PC-3 (cell line): ENCODE measurements at regions not wholly inside any gene's neighbourhood (a gene's known extent, or its start where the extent isn't known, plus 50 kb on each side); places are given as distances from the start of the nearest gene placed in this dataset.

ENCODE experiments used
- ATAC-seq: fragments of 200-7000 bp; cut with Tn5 transposase; 2 replicates; pipeline ENCODE4 v1.9.1; 2020; ENCODE audit warnings: mild to moderate bottlenecking, moderate library complexity
- BruUV-seq: library from RNA; stranded (reverse); fragments of 400-500 nt; replicated peaks from 2 replicates; lab custom pipeline; 2021; lab: Mats Ljungman, UMichigan
- CTCF ChIA-PET: fragments of 300-600 bp; sonication (Branson Sonifier 250); formaldehyde crosslinking; loops from one replicate; lab custom pipeline; 2022; ENCODE audit warnings: antibody characterized with exemption; lab: Charles Lee
- POLR2A ChIA-PET: fragments of 300-600 bp; sonication (Branson Sonifier 250); formaldehyde crosslinking; loops from one replicate; lab custom pipeline; 2022; ENCODE audit warnings: antibody characterized with exemption; ENCODE audit not compliant: unreplicated experiment; lab: Charles Lee
- DNase-seq: peaks from one replicate; pipeline ENCODE4 v3.0.0-alpha.2; 2015
- H2AFZ ChIP-seq: fragments of 300-600 bp; sonication (generic); 2 replicates; pipeline ENCODE4 v1.6.0; 2016; ENCODE audit warnings: antibody characterized with exemption, low read length
- H3F3A ChIP-seq: fragments of 300-600 bp; sonication (generic); one replicate; pipeline ENCODE4 v1.6.0; 2017; ENCODE audit warnings: antibody characterized with exemption, low read length, control low read depth, mild to moderate bottlenecking; ENCODE audit not compliant: unreplicated experiment
- H3K27ac ChIP-seq: fragments of 300-600 bp; sonication (generic); 2 replicates; pipeline ENCODE4 v1.5.1; 2016; ENCODE audit warnings: mild to moderate bottlenecking, low read length
- H3K27me3 ChIP-seq: fragments of 300-600 bp; sonication (generic); 2 replicates; pipeline ENCODE4 v1.6.1; 2016; ENCODE audit warnings: low read length, mixed read lengths
- H3K36me3 ChIP-seq: fragments of 300-600 bp; sonication (generic); 2 replicates; pipeline ENCODE4 v1.6.1; 2016; ENCODE audit warnings: low read depth, mixed run types, low read length, mixed read lengths
- H3K4me1 ChIP-seq: fragments of 300-600 bp; sonication (generic); 2 replicates; pipeline ENCODE4 v1.5.1; 2016; ENCODE audit warnings: low read length; ENCODE audit not compliant: insufficient read depth
- H3K4me2 ChIP-seq: fragments of 300-600 bp; sonication (generic); 2 replicates; pipeline ENCODE4 v1.6.0; 2016; ENCODE audit warnings: low read length
- H3K4me3 ChIP-seq: fragments of 300-600 bp; sonication (generic); 2 replicates; pipeline ENCODE4 v1.5.1; 2016; ENCODE audit warnings: mild to moderate bottlenecking, low read length, mixed read lengths
- H3K79me2 ChIP-seq: fragments of 300-600 bp; sonication (generic); 2 replicates; pipeline ENCODE4 v1.6.1; 2017; ENCODE audit warnings: low read length, mixed read lengths
- H3K9ac ChIP-seq: fragments of 300-600 bp; sonication (generic); 2 replicates; pipeline ENCODE4 v1.6.0; 2016; ENCODE audit warnings: mild to moderate bottlenecking, low read length
- H3K9me2 ChIP-seq: fragments of 300-600 bp; sonication (generic); replicated peaks from 2 replicates; pipeline ENCODE4 v1.6.1; 2016; ENCODE audit warnings: mixed run types, low read length, mixed read lengths
- H3K9me3 ChIP-seq: fragments of 300-600 bp; sonication (generic); 2 replicates; pipeline ENCODE4 v1.6.1; 2016; ENCODE audit warnings: low read length, mixed read lengths
- H4K20me1 ChIP-seq: fragments of 300-600 bp; sonication (generic); 2 replicates; pipeline ENCODE4 v1.6.1; 2016; ENCODE audit warnings: low read length, mixed read lengths
- EZH2 ChIP-seq: fragments of 300-600 bp; sonication (generic); IDR thresholded peaks from one replicate; pipeline ENCODE4 v1.6.1; 2017; ENCODE audit warnings: antibody characterized with exemption, mild to moderate bottlenecking, low read length; ENCODE audit not compliant: unreplicated experiment
- EZH2phosphoT487 ChIP-seq: fragments of 300-600 bp; sonication (generic); IDR thresholded peaks from 2 replicates; pipeline ENCODE4 v1.6.1; 2018; ENCODE audit warnings: mild to moderate bottlenecking, antibody characterized with exemption, low read length, borderline replicate concordance
- intact Hi-C: fragments of 100-400 bp; cut with micrococcal nuclease; formaldehyde crosslinking; loops from 2 replicates; pipeline ENCODE4 v1.9.0; 2023
- TF ChIP-seq, protein P1 (sequence below): fragments of 300-600 bp; sonication (generic); conservative IDR thresholded peaks from 2 replicates; pipeline ENCODE4 v1.5.1; 2017; ENCODE audit warnings: antibody characterized with exemption, low read depth, mild to moderate bottlenecking, low read length

DNA sequence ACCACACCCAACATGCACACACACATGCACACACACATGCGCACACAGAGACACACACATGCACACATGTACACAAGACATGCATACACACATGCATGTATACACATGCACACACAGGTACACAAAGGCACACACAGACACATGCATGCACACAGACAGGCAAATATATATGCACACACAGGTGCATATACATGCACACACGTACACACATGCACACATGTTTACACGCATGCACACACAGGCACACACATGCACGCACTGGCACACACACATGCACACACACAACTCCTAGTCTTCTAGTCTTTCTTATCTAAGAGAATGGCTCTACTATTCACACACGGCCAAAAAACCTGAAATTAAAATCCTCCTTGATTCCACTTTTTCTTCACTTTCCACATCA, 222.7 kb upstream of the PLD5 start:
- H3K4me2 ChIP-seq = no peak overlapping the region
- intact Hi-C loops = no loop called here
- peaks cover 10% of the 10 kb centered on the region for H3K27me3 ChIP-seq
- no peaks in the 10 kb centered on the region for H3F3A ChIP-seq
- H3K79me2 ChIP-seq = no peaks in the 10 kb centered on the region
- H3K4me1 ChIP-seq = no peaks in the 10 kb centered on the region
- H3K27ac ChIP-seq = no peak overlapping the region
- H3K4me3 ChIP-seq = no peak overlapping the region
- BruUV-seq = no TSS peak
- CTCF ChIA-PET = no interaction called here
- DNase-seq (no peak), ATAC-seq (no peak)
- H3K9ac ChIP-seq = no peak overlapping the region
- TF ChIP-seq EZH2phosphoT487 = no peak
- TF ChIP-seq, protein P1, sequence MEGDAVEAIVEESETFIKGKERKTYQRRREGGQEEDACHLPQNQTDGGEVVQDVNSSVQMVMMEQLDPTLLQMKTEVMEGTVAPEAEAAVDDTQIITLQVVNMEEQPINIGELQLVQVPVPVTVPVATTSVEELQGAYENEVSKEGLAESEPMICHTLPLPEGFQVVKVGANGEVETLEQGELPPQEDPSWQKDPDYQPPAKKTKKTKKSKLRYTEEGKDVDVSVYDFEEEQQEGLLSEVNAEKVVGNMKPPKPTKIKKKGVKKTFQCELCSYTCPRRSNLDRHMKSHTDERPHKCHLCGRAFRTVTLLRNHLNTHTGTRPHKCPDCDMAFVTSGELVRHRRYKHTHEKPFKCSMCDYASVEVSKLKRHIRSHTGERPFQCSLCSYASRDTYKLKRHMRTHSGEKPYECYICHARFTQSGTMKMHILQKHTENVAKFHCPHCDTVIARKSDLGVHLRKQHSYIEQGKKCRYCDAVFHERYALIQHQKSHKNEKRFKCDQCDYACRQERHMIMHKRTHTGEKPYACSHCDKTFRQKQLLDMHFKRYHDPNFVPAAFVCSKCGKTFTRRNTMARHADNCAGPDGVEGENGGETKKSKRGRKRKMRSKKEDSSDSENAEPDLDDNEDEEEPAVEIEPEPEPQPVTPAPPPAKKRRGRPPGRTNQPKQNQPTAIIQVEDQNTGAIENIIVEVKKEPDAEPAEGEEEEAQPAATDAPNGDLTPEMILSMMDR = no peak
- no peak for TF ChIP-seq EZH2
- H3K9me2 ChIP-seq = no peaks in the 10 kb centered on the region
- H3K36me3 ChIP-seq = no peaks in the 10 kb centered on the region
- H4K20me1 ChIP-seq = no peaks in the 10 kb centered on the region
- no peaks in the 10 kb centered on the region for H3K9me3 ChIP-seq
- POLR2A ChIA-PET = no interaction called here
- H2AFZ ChIP-seq = no peak overlapping the region

DNA sequence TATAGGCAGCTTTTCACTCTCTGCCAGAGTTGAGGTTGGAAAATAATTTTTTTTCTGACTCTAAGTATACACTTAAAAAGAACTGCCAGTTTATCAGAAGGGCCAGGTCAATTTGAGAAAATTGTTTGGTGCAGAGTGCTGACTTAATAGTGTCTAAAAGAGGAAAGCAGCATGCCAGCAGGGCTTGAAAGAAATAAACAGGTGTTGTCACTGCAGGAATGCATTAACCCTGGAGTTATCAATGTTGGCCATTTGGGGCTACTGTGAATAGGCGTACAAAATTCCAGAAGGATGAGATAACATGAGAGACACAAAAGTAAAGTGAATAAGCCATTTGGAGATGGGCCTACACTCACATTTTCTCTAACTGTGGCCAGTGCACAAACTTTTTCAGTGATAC, 220.6 kb upstream of the PLD5 start:
- no peaks in the 10 kb centered on the region for H3K4me1 ChIP-seq
- DNase-seq (no peak), ATAC-seq (no peak)
- no peak overlapping the region for H3K9ac ChIP-seq
- intact Hi-C loops = no loop called here
- H3F3A ChIP-seq = no peaks in the 10 kb centered on the region
- no peak overlapping the region for H2AFZ ChIP-seq
- ChIA-PET POLR2A (no interaction called here), CTCF (no interaction called here)
- no peaks in the 10 kb centered on the region for H3K9me2 ChIP-seq
- TF ChIP-seq, protein P1 = no peak
- TF ChIP-seq EZH2phosphoT487 = no peak
- no peak for TF ChIP-seq EZH2
- no TSS peak for BruUV-seq
- no peaks in the 10 kb centered on the region for H3K36me3 ChIP-seq
- peaks cover 12% of the 10 kb centered on the region for H3K27me3 ChIP-seq
- H3K4me2 ChIP-seq = no peak overlapping the region
- no peak overlapping the region for H3K4me3 ChIP-seq
- no peaks in the 10 kb centered on the region for H3K79me2 ChIP-seq
- H3K27ac ChIP-seq = no peak overlapping the region
- no peaks in the 10 kb centered on the region for H3K9me3 ChIP-seq
- no peaks in the 10 kb centered on the region for H4K20me1 ChIP-seq

DNA sequence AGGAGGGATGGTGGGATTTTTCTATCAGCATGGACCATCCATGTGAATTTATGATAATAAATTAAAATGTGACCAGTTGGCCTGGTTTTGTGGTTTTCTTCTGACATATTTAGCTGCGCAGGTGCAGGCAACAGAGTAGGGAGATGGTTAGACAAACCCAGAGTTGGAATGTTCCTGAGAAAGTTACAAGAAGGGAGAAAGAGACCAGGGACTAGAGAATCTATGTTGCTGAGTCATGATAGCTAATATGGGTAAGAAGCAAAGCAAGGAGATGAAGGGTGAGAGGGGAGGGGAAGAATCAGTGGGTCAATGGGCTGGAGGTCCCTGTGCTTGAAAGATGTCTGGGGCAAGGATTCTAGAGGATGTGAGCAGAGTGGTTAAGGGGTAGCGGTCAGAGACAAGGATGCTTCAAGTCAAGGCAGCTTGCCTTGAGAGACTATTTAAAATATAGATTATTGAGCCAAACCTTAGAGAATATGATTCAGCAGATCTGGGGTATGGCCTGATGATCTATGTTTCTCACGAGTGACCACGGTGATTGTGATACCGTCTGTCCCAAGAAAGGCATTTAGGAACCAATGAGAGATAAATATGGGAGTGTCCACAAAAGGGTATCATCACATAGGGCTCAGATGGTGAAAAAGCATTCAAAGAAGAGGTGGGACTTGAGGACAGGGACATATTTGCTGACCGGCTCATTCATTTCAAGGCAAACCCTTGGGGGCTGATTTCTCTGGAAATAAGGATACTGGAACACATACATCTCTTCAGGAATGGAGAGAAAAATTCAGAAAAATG, 219.7 kb upstream of the PLD5 start:
- Histone ChIP-seq H3K36me3 (no peaks in the 10 kb centered on the region), H3K9me2 (no peaks in the 10 kb centered on the region), H4K20me1 (no peaks in the 10 kb centered on the region), H3K9ac (no peak overlapping the region), H3K9me3 (no peaks in the 10 kb centered on the region), H3K27me3 (peaks cover 12% of the 10 kb centered on the region), H3F3A (no peaks in the 10 kb centered on the region), H3K27ac (no peak overlapping the region), H2AFZ (no peak overlapping the region), H3K4me3 (no peak overlapping the region), H3K79me2 (no peaks in the 10 kb centered on the region), H3K4me2 (no peak overlapping the region), H3K4me1 (no peaks in the 10 kb centered on the region)
- no peak for DNase-seq
- POLR2A ChIA-PET = no interaction called here
- intact Hi-C loops = no loop called here
- TF ChIP-seq EZH2 (no peak), EZH2phosphoT487 (no peak)
- TF ChIP-seq, protein P1 = no peak
- CTCF ChIA-PET = no interaction called here
- no peak for ATAC-seq
- no TSS peak for BruUV-seq
